GM12872 (cell line): ENCODE measurements at regions not wholly inside any gene's neighbourhood (a gene's known extent, or its start where the extent isn't known, plus 50 kb on each side); places are given as distances from the start of the nearest gene placed in this dataset.

ENCODE experiments used
- TF ChIP-seq, protein P1 (sequence below): IDR thresholded peaks from 3 replicates; pipeline ENCODE4 v1.5.1; 2011; ENCODE audit warnings: low read depth, mild to moderate bottlenecking, low read length, moderate library complexity; ENCODE audit not compliant: insufficient read depth

DNA sequence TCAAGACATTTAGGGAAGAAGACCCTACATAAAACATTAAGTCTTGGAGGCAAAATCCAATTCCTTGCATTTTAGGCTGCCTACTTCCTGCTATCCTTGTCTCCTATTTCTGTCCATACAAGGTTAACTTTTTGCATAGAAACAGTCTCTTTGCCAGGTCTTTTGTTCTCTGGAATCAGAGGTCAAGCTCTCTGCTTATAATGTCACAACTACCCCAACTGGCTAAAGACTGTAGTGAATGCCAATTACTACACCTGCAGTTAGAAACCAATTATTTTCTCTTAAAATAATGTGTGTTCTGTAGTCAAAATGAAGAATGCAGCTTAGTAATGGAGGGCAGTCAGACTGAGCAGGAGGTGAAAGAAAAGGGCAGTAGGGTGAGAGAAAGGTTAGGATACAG, 856.2 kb downstream of the TUSC7 start:
- TF ChIP-seq, protein P1, sequence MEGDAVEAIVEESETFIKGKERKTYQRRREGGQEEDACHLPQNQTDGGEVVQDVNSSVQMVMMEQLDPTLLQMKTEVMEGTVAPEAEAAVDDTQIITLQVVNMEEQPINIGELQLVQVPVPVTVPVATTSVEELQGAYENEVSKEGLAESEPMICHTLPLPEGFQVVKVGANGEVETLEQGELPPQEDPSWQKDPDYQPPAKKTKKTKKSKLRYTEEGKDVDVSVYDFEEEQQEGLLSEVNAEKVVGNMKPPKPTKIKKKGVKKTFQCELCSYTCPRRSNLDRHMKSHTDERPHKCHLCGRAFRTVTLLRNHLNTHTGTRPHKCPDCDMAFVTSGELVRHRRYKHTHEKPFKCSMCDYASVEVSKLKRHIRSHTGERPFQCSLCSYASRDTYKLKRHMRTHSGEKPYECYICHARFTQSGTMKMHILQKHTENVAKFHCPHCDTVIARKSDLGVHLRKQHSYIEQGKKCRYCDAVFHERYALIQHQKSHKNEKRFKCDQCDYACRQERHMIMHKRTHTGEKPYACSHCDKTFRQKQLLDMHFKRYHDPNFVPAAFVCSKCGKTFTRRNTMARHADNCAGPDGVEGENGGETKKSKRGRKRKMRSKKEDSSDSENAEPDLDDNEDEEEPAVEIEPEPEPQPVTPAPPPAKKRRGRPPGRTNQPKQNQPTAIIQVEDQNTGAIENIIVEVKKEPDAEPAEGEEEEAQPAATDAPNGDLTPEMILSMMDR, result no peak

DNA sequence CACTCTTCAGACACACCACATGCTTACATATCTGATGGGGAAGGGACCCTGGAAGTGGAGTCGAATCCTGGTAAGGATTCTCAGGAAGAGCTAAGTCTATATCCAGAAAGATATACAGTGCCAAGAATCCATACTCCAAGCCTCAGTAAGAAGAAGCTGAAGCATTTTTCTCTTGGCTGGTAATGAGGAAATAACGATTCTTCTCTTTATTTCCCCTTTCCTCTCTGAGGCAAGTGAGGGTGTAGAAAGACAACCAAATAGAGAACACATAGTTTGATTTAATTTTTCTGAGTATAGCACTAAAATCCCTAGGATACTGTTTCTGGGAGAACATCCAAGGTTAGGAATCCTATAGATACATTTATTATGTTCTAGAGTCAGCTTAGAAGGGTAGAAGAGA, 857.3 kb downstream of the TUSC7 start:
- TF ChIP-seq, protein P1, result no peak

DNA sequence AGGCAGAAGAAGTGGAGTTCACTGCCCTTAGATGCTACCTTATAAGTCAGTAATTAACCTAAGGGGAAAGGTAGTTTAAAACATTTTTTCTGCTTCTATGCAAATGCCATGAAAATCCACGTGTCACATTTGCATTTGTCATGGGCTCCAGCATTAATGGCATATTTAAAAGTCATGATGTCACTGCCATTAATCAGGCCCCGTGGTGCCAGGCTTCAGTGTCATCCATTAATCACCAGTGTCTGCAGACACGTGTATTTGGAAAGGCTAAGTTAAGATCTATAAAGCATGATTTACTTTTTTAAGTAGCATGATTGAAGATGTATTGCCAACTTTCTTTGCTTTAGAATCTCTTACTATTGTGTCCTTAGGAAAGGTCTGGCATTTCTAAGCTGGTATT, 857.8 kb downstream of the TUSC7 start:
- TF ChIP-seq, protein P1, result no peak

DNA sequence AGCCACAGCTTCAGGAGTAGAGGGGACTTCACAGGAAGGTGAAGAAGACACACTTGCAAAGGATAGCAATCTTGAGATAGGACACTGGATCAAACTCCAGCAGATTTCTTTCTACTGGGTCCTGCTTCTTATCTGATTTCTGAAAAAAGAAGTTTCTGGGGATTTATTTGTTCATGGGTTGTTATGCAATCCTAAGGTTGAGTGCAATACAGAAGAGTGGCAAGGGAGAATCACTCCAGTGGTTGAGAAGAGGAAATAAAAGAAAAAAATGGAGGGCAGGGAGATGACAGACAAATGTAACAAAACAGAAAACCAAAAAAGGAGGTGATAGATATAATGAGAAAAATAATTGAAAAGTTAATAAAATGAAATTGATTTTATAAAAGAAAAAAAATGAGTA, 858.3 kb downstream of the TUSC7 start:
- TF ChIP-seq, protein P1, result no peak

DNA sequence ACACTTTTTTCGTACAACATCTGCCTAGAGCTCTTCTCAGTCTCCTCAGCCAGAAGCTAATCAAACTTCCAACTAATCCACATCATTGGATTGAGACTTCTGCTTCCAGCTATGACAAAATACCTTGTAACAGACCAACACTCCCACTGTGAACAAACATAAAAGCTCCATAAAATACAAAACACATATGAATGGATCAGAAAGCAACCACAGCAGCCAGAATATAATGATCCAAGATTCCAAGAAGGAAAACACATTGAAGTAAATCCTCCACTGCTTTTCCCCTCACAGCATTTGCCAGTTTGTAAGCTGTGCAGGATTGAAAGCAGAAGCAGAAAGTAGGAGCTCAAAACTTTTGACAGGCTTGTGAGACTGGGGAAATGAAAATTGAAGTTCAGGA, 863.2 kb downstream of the TUSC7 start:
- TF ChIP-seq, protein P1, result no peak

DNA sequence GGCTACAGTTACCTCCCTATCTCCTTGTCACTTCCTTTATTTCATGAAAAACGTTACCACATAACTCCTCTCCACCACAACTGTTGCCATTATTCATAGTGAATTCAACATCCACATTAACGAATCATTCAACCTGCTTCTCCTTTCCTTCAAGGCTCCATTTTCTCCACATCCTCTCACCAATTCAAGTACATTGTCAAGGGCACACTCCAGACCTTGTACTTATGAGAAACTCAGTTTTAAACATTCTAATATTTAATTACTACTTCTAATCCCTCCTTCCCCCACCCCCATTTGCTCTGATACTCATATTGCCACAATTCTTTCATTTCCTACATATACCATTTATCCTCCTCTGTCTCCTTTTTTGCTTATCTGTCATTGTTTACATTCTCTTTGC, 871.2 kb downstream of the TUSC7 start:
- TF ChIP-seq, protein P1, result no peak

DNA sequence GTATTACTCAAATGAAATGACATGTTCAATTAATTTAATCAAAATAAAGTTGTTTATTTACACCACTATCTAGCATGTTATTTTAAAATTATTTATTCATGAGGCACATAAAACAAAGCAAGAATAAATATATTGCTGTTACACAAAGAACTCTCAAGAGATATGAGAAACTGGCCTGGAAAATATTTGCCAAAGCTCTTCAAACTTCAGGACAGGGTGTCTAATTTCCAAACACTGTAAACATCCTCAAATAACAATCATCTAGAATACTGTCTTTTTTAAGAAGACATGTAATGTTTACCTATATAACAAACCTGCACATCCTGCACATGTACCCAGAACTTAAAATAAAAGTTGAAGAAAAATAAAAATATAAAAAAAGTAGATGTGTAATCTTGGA, 876.6 kb downstream of the TUSC7 start:
- TF ChIP-seq, protein P1, result no peak

DNA sequence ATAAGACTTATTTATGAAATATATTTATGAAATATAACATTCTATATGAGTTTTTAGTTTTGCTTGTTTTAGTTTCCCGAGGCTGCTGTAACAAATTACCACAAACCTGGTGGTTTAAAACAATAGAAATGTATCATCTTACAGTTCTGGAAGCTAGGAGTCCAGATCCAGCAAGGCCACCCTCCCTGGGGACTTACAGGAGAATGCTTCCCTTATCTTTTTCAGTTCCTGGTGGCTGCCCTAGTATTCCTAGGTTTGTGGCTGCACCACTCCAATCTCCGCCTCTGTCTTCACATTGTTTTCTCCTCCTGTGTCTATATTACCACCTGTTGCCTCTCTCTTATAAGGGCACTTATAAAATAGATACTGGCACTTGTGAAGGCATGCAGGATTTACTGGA, 877.8 kb downstream of the TUSC7 start:
- TF ChIP-seq, protein P1, result no peak
